GM21423 (cell line): ENCODE measurements at regions not wholly inside any gene's neighbourhood (a gene's known extent, or its start where the extent isn't known, plus 50 kb on each side); places are given as distances from the start of the nearest gene placed in this dataset.

Experiments used
- ATAC-seq: cut with Tn5 transposase; IDR thresholded peaks from one replicate; pipeline ENCODE4 v1.9.1; 2021; ENCODE audit warnings: mild to moderate bottlenecking, moderate library complexity; ENCODE audit not compliant: unreplicated experiment

GRCh38 chr5:175246889-175247520, 197.0 kb downstream of the DRD1 start:
- ATAC-seq: no peak

- no peak for ATAC-seq
Measured at GRCh38 chr5:175246242-175246888, 197.6 kb downstream of the DRD1 start.

DNA sequence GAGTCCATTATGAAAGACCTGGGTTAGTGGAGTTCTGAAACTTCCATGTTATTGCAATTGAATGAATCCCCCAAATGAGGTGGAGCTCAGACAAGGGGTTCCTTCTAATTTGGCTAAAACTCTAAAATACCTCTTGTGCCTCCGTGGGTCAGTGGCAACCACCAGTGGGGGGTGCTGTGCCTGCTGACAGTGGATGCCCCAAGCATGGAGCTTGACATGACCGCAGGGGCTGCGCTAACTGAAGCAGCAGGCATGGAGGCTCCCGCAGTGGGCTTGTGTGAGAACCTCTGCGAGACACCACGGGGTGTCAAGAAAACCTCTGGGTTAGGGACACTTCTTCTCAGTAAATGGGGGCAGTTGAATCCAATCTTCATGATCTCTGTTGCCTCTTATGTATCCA, 200.5 kb downstream of the DRD1 start:
- ATAC-seq: no peak

GRCh38 chr5:175242207-175242606, 201.8 kb downstream of the DRD1 start:
- ATAC-seq: no peak

GRCh38 chr5:175238326-175238725, 205.7 kb downstream of the DRD1 start:
- ATAC-seq: no peak

GRCh38 chr5:175236176-175236575, 207.8 kb downstream of the DRD1 start:
- ATAC-seq: no peak

DNA sequence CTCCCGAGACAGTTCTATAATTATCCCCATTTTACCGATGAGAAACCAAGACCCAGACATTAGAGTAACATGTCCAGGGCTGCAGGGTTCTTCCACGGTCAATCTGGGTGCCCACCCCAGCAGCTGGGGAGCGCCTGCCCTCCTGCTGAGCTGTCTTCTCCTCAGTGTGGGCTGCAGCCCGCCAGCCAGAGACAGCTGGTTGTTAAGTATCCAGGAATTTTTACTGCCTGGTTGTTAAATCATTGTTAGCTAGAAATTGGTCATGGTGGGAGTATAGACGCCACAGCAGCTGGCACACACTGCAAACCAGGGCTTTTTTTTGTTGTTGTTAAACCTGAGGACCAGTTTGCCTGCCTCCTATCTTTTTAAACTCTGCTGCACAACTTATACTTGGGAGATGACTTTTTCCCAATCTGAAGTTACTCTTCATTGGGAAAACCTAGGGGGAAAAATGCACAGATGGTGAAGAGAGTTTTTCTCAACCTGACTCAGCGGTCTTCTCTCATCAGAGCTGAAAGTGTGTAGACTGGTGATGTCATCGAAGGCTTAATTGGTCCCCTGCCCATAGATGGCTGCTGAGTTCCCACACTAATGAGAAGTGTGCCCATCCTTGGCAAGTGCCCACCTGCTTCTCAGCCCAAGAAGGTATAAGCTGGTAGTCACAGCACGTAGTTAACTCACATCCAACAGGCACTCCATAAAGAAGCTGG, 208.6 kb downstream of the DRD1 start:
- ATAC-seq: no peak

DNA sequence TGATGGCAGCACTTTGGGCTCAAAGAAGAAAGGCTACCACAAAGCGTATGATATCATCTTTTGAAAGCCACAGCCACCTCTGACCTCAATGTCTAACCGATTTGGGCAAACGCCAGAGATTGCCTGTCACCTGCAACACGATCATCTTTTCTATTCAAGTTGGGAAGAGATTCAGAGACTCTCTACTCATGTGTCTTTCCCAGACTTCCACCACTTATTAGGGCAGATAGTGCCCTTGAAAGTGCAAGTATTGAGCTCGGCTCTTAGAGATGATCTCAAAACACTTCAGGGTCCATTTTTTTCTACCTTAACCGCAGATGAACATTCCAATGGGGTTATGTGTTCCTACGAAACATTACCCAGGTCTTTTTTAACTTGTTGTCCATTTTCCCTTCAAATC, 213.7 kb downstream of the DRD1 start:
- no peak for ATAC-seq

- ATAC-seq: no peak
Measured at GRCh38 chr5:175226506-175226905, 217.5 kb downstream of the DRD1 start.

- no peak for ATAC-seq
Measured at GRCh38 chr5:175223291-175223690, 220.7 kb downstream of the DRD1 start.

- no peak for ATAC-seq
Measured at GRCh38 chr5:175222621-175223020, 221.4 kb downstream of the DRD1 start.

- no peak for ATAC-seq
Measured at GRCh38 chr5:175220549-175220948, 223.4 kb downstream of the DRD1 start.

GRCh38 chr5:175219366-175219765, 224.6 kb downstream of the DRD1 start:
- ATAC-seq: no peak

- no peak for ATAC-seq
Measured at GRCh38 chr5:175216991-175217390, 227.0 kb downstream of the DRD1 start.

DNA sequence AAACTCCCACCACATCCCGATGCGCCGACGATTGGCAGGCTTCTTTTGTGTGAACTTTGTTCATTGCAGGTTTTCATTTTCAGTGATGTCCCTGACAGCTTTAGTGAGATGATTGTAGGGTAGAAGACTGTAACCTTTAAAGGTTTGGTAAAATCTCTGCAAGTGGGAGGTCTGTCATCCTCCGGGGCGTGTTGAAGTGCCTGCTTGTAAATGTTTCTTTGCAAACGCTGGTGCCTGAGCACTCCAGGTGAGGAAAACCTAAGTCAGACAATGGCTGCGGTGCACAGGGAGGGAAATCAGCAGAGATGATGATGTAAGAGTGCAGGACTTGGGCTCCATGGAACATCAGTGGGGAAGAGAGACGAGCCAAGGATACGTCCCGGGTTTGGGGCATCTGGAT, 228.1 kb downstream of the DRD1 start:
- no peak for ATAC-seq

GRCh38 chr5:175214152-175214551, 229.8 kb downstream of the DRD1 start:
- no peak for ATAC-seq

- ATAC-seq: no peak
Measured at GRCh38 chr5:175211956-175212756, 231.8 kb downstream of the DRD1 start.

DNA sequence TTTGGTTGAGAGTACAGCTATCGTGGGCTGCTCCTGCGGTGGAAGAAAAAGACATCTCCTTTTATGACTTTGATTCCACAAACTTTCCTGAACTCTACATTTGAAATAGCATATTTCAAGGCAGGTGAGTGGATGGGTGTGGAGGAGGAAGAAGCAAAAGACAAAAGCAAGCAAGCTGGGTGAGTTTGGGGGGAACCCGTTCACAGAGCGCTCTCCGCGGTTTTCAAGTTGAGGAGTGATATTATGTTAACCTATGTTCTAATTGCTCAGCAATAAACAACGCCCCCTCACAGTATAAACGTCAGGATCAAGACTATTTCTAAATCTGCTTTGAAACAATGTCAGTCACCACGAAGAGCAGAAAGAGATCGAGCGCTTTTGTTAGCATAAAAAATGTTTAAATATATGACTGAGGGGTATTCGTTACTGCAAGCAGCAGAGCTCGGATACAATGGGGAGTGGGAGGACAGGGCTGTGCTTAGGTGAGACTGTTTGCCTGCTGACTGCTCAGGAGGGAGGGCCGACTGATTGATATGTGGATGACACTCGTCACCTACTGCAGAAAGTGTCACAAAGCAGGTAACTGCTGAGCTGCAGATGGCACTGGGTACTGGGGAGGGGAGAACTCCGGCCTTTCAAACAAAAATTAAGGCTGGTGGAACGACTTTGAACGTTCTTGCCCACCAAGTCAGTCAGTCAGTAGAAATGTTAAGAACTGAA, 236.5 kb downstream of the DRD1 start:
- no peak for ATAC-seq

GRCh38 chr5:175206669-175207068, 237.3 kb downstream of the DRD1 start:
- no peak for ATAC-seq

DNA sequence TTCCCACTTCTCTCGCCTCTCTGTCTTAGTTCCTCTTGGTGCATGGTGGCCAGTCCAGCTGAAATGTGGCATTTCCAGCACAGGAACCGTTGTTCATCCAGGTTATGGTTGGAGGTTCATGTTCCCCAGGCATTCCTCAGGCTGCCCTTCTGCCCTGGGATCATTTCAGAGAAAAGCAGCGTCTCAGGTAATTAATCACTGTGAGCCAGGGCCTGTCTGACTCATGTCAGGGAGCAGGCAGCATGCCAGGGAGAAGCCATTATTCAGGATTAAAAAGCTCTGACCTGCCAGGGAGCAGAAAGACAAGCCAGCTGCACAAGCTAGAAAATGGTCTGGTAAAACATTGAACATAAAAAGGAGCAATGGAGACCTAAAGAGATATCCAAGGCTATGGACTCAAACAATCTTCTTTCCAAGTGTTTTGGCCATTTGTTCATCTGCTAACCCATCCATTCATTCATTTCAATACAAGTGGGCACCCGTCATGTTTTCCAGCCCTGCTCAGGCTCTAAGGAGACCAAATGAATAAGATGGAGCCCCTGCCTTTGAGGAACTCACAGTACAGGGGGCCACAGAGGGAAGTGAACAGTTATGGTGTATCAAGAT, 241.4 kb downstream of the DRD1 start:
- ATAC-seq: no peak
